ENCODE measurements at regions not wholly inside any gene's neighbourhood (a gene's known extent, or its start where the extent isn't known, plus 50 kb on each side); places are given as distances from the start of the nearest gene placed in this dataset.

DNA sequence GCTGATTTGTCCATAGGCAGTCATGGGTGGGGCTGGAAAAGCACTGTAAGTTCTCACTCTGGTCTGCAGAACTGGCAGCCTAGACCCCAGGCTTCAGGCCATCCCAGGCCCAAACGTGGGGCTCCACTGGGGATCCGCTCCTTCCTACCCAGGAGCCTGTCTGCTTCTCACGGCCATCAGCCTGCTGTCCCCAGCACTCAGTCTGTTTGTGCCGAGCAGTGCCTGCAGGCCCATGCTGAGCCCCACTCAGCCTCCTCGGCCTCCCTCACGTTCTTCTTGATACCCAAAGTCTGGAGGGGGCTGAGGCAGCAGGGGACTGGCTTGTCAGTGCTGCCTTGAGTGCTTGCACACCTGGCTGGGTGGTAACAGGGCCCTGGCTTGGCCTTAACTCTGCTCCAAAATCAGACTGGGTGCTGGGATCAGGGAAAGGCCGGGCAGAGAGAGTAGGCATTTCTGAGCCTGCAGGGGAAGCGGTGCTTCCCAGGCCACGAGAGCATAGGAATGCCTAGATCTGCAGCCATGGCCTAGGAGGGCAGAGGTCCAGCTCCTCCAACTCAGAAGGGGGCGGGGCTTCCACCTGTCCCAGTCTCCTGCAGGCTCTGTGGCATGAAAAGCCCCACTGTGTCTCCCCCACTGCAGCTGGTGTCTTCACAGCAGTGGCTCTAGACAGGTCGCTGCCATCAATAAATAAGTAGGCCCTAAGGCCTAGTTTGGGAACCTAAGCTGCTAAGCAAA is 772.4 kb upstream of the FBXO33 start:
- in situ Hi-C loops (cut with HindIII; ENCODE audit: low pct_unique_long_range_greater_than_20kb, low sequenced_read_pairs) (no loop called here), intact Hi-C loops (cut with micrococcal nuclease; ENCODE audit: unreplicated experiment) (no loop called here)
- ChIA-PET CTCF (no interaction called here), POLR2A (no interaction called here)
- DNase-seq (ENCODE audit: low read depth, low spot score) (no peak), ATAC-seq (no peak)
- H3K27me3 ChIP-seq (ENCODE audit: control insufficient read depth, insufficient read depth, low read length), result no peaks in the 10 kb centered on the region
- no peak overlapping the region for H3K4me3 ChIP-seq (ENCODE audit: low read depth in 2 of 2, low read length in 2 of 2)
- H3K27ac ChIP-seq (ENCODE audit: low read length), result no peak overlapping the region
- H3K9me3 ChIP-seq (ENCODE audit: control insufficient read depth, insufficient read depth, low read depth, low read length), result 0 out of 2 replicates have a peak, but pooled peaks cover 2% of the 10 kb centered on the region
- no peaks in the 10 kb centered on the region for H3K36me3 ChIP-seq (ENCODE audit: control insufficient read depth, insufficient read depth, low read length)
- no peaks in the 10 kb centered on the region for H3K4me1 ChIP-seq (ENCODE audit: control insufficient read depth, insufficient read depth, low read length)
- TF ChIP-seq, protein P1, sequence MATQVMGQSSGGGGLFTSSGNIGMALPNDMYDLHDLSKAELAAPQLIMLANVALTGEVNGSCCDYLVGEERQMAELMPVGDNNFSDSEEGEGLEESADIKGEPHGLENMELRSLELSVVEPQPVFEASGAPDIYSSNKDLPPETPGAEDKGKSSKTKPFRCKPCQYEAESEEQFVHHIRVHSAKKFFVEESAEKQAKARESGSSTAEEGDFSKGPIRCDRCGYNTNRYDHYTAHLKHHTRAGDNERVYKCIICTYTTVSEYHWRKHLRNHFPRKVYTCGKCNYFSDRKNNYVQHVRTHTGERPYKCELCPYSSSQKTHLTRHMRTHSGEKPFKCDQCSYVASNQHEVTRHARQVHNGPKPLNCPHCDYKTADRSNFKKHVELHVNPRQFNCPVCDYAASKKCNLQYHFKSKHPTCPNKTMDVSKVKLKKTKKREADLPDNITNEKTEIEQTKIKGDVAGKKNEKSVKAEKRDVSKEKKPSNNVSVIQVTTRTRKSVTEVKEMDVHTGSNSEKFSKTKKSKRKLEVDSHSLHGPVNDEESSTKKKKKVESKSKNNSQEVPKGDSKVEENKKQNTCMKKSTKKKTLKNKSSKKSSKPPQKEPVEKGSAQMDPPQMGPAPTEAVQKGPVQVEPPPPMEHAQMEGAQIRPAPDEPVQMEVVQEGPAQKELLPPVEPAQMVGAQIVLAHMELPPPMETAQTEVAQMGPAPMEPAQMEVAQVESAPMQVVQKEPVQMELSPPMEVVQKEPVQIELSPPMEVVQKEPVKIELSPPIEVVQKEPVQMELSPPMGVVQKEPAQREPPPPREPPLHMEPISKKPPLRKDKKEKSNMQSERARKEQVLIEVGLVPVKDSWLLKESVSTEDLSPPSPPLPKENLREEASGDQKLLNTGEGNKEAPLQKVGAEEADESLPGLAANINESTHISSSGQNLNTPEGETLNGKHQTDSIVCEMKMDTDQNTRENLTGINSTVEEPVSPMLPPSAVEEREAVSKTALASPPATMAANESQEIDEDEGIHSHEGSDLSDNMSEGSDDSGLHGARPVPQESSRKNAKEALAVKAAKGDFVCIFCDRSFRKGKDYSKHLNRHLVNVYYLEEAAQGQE (IDR thresholded peaks at IDR 0.05; ENCODE audit: insufficient read depth in 1 of 2, low read depth in 2 of 2, low read length in 1 of 2), result no peak
- BruUV-seq (replicated peaks), result no TSS peak

DNA sequence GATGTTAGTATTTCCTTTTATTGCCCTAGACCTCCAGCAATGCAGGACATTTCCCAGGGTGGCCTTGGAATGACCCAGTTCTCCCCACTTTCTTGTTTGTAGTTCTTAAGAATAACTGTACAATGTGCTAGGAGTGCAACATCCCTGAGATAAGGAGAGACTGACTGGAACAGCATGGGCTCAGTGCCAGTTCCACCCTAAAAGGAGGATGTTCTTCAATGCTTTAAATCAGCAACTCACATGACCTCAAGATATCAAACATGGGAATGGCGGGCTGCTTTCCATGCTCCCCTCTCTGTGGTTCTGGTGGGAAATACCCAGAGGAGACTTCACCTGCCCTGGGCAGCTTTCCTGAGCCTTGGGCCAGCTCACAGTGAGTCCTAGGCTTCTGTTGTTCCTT is 766.9 kb upstream of the FBXO33 start:
- ChIA-PET POLR2A (no interaction called here), CTCF (no interaction called here)
- DNase-seq (ENCODE audit: low read depth, low spot score), result no peak
- Histone ChIP-seq H3K27me3 (ENCODE audit: control insufficient read depth, insufficient read depth, low read length) (no peaks in the 10 kb centered on the region), H3K36me3 (ENCODE audit: control insufficient read depth, insufficient read depth, low read length) (no peaks in the 10 kb centered on the region), H3K9me3 (ENCODE audit: control insufficient read depth, insufficient read depth, low read depth, low read length) (0 out of 2 replicates have a peak, but pooled peaks cover 2% of the 10 kb centered on the region), H3K4me1 (ENCODE audit: control insufficient read depth, insufficient read depth, low read length) (no peaks in the 10 kb centered on the region), H3K27ac (ENCODE audit: low read length) (no peak overlapping the region), H3K4me3 (ENCODE audit: low read depth in 2 of 2, low read length in 2 of 2) (no peak overlapping the region)
- in situ Hi-C loops (cut with HindIII; ENCODE audit: low pct_unique_long_range_greater_than_20kb, low sequenced_read_pairs), result no loop called here
- no peak for ATAC-seq
- TF ChIP-seq POLR2AphosphoS5 (IDR thresholded peaks at IDR 0.05; ENCODE audit: low read depth, low read length) (no peak), TCF7L2 (IDR thresholded peaks at IDR 0.05; ENCODE audit: low read depth, low read length) (no peak), SIN3A (IDR thresholded peaks at IDR 0.05; ENCODE audit: borderline replicate concordance, insufficient read depth, low read depth, low read length) (no peak)
- TF ChIP-seq, protein P1 (IDR thresholded peaks at IDR 0.05; ENCODE audit: insufficient read depth in 1 of 2, low read depth in 2 of 2, low read length in 1 of 2), result no peak
- TF ChIP-seq, protein P2, sequence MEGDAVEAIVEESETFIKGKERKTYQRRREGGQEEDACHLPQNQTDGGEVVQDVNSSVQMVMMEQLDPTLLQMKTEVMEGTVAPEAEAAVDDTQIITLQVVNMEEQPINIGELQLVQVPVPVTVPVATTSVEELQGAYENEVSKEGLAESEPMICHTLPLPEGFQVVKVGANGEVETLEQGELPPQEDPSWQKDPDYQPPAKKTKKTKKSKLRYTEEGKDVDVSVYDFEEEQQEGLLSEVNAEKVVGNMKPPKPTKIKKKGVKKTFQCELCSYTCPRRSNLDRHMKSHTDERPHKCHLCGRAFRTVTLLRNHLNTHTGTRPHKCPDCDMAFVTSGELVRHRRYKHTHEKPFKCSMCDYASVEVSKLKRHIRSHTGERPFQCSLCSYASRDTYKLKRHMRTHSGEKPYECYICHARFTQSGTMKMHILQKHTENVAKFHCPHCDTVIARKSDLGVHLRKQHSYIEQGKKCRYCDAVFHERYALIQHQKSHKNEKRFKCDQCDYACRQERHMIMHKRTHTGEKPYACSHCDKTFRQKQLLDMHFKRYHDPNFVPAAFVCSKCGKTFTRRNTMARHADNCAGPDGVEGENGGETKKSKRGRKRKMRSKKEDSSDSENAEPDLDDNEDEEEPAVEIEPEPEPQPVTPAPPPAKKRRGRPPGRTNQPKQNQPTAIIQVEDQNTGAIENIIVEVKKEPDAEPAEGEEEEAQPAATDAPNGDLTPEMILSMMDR (IDR thresholded peaks at IDR 0.05), result no peak
- intact Hi-C loops (cut with micrococcal nuclease; ENCODE audit: unreplicated experiment), result no loop called here
- no TSS peak for BruUV-seq (replicated peaks)

All from Panc1 (cell line).